Endothelial cell of umbilical vein (primary cell): ENCODE measurements at regions not wholly inside any gene's neighbourhood (a gene's known extent, or its start where the extent isn't known, plus 50 kb on each side); places are given as distances from the start of the nearest gene placed in this dataset.
A peak's percentile ranks its signal among the peaks of the same experiment; 100 is the strongest.

ENCODE experiments used
- BruUV-seq: library from RNA; stranded (reverse); fragments of 400-500 nt; replicated peaks from 2 replicates; lab custom pipeline; 2021; lab: Mats Ljungman, UMichigan
- CTCF ChIA-PET: fragments of 300-600, 350-600 bp; sonication (Branson Sonifier 250); formaldehyde crosslinking; loops from one replicate; lab custom pipeline; 2021; ENCODE audit warnings: antibody characterized with exemption, inconsistent platforms; lab: Charles Lee
- POLR2A ChIA-PET: fragments of 300-600, 350-600 bp; sonication (Branson Sonifier 250); formaldehyde crosslinking; loops from one replicate; lab custom pipeline; 2021; ENCODE audit warnings: antibody characterized with exemption, inconsistent platforms; lab: Charles Lee
- DNase-seq: peaks from one replicate; pipeline ENCODE4 v3.0.0-alpha.2; 2011; ENCODE audit warnings: low read depth, low spot score
- FAIRE-seq: peaks from 2 replicates; lab custom pipeline; 2011; peaks lifted over from hg19 to GRCh38; lab: Jason Lieb, UNC
- H2AFZ ChIP-seq: 2 replicates; pipeline ENCODE4 v1.6.0; 2012; ENCODE audit warnings: low read depth, low read length, control low read depth, inconsistent platforms
- H3K27ac ChIP-seq: 2 replicates; pipeline ENCODE4 v1.5.1; 2011; ENCODE audit warnings: low read depth, mild to moderate bottlenecking, control low read depth, low read length, moderate library complexity; ENCODE audit not compliant: insufficient read depth
- H3K27me3 ChIP-seq, 2 experiments: 2 replicates each; pipeline versions ENCODE4 v1.6.0 to v1.6.1; 2011; ENCODE audit warnings: low read length in 2 of 2, mixed read lengths in 1 of 2; ENCODE audit not compliant: control insufficient read depth in 2 of 2, insufficient read depth in 2 of 2
- H3K36me3 ChIP-seq, 2 experiments: 2 replicates in 1 of 2; 3 replicates in 1 of 2; pipeline ENCODE4 v1.5.1; 2011; ENCODE audit warnings: low read length in 2 of 2, mild to moderate bottlenecking in 1 of 2, moderate library complexity in 1 of 2; ENCODE audit not compliant: control insufficient read depth in 2 of 2, insufficient read depth in 2 of 2; ENCODE audit errors: extremely low read depth in 1 of 2
- H3K4me1 ChIP-seq: 3 replicates; pipeline ENCODE4 v1.5.1; 2011; ENCODE audit warnings: mild to moderate bottlenecking, low read length; ENCODE audit not compliant: control insufficient read depth, insufficient read depth; ENCODE audit errors: extremely low read depth
- H3K4me2 ChIP-seq: 2 replicates; pipeline ENCODE4 v1.6.1; 2011; ENCODE audit warnings: low read length, control low read depth, mixed read lengths; ENCODE audit not compliant: insufficient read depth
- H3K4me3 ChIP-seq, 3 experiments: fragments of 200-600 bp in 1 of 3; sonication (generic), shearing (Covaris generic) in 1 of 3; replicated peaks in 1 of 3; 2 replicates each; pipeline ENCODE4 v1.5.1; 2011 to 2016; ENCODE audit warnings: control low read depth in 3 of 3, low read length in 3 of 3, mild to moderate bottlenecking in 2 of 3, inconsistent platforms in 1 of 3, low read depth in 1 of 3, moderate library complexity in 1 of 3; ENCODE audit not compliant: insufficient read depth in 1 of 3
- H3K79me2 ChIP-seq: 2 replicates; pipeline ENCODE4 v1.6.0; 2012; ENCODE audit warnings: low read length, inconsistent platforms; ENCODE audit not compliant: control insufficient read depth, insufficient read depth
- H3K9ac ChIP-seq: replicated peaks from 2 replicates; pipeline ENCODE3; 2011; ENCODE audit warnings: low read length, control low read depth; ENCODE audit not compliant: insufficient read depth; ENCODE audit errors: extremely low read depth
- H3K9me1 ChIP-seq: replicated peaks from 3 replicates; pipeline ENCODE4 v1.6.0; 2011; ENCODE audit warnings: mild to moderate bottlenecking, low read length; ENCODE audit not compliant: control insufficient read depth, insufficient read depth; ENCODE audit errors: extremely low read depth
- H3K9me3 ChIP-seq: replicated peaks from 2 replicates; pipeline ENCODE4 v1.5.1; 2012; ENCODE audit warnings: low read length, inconsistent platforms; ENCODE audit not compliant: control insufficient read depth, insufficient read depth
- H4K20me1 ChIP-seq: replicated peaks from 2 replicates; pipeline ENCODE3; 2011; ENCODE audit warnings: mild to moderate bottlenecking, low read length; ENCODE audit not compliant: control insufficient read depth, insufficient read depth; ENCODE audit errors: extremely low read depth
- EZH2 ChIP-seq: IDR thresholded peaks from 2 replicates; pipeline ENCODE4 v1.6.1; 2012; ENCODE audit warnings: borderline replicate concordance, low read depth, mild to moderate bottlenecking, moderate library complexity, low read length, inconsistent platforms; ENCODE audit not compliant: severe bottlenecking
- FOS ChIP-seq: IDR thresholded peaks from 2 replicates; pipeline ENCODE4 v1.6.1; 2011; ENCODE audit warnings: mild to moderate bottlenecking, low read length, moderate library complexity, borderline replicate concordance; ENCODE audit not compliant: insufficient read depth
- GATA2 ChIP-seq: IDR thresholded peaks from 2 replicates; pipeline ENCODE4 v1.7.0; 2011; ENCODE audit warnings: low read depth, mild to moderate bottlenecking, moderate library complexity, mixed read lengths, low read length; ENCODE audit not compliant: insufficient read length, insufficient read depth
- JUN ChIP-seq: IDR thresholded peaks from 2 replicates; pipeline ENCODE4 v1.6.1; 2011; ENCODE audit warnings: borderline replicate concordance, low read depth; ENCODE audit not compliant: insufficient read length, insufficient read depth
- MYC ChIP-seq: IDR thresholded peaks from one replicate; pipeline ENCODE4 v1.6.1; 2011; ENCODE audit warnings: mild to moderate bottlenecking, low read depth, low read length
- POLR2A ChIP-seq: IDR thresholded peaks from 2 replicates; pipeline ENCODE4 v1.6.1; 2012; ENCODE audit warnings: low read depth, mild to moderate bottlenecking, control low read depth, low read length
- POLR2AphosphoS5 ChIP-seq: IDR thresholded peaks from 2 replicates; pipeline ENCODE4 v1.6.1; 2012; ENCODE audit warnings: low read depth, mild to moderate bottlenecking, control low read depth, low read length, moderate library complexity; ENCODE audit not compliant: insufficient read depth
- dilution Hi-C: fragments of 300-500 bp; cut with MboI; formaldehyde crosslinking; loops from one replicate; pipeline ENCODE4 v1.15.0; 2019; ENCODE audit warnings: low sequenced_read_pairs; ENCODE audit not compliant: extremely low pct_ligation_motif_present
- intact Hi-C: fragments of 100-400 bp; cut with micrococcal nuclease; formaldehyde crosslinking; loops from one replicate; pipeline ENCODE4 v1.10.0; 2022
- TF ChIP-seq, protein P1 (sequence below): IDR thresholded peaks from 2 replicates; pipeline ENCODE4 v1.6.1; 2011; ENCODE audit not compliant: insufficient read depth, insufficient read length
- TF ChIP-seq, protein P2 (sequence below), 2 donors: IDR thresholded peaks; 1 replicate in 1 of 2; 2 replicates in 1 of 2; pipeline ENCODE4 v1.5.1; 2011; ENCODE audit warnings: low read length in 2 of 2, mild to moderate bottlenecking in 2 of 2, moderate library complexity in 2 of 2, control low read depth in 1 of 2, inconsistent platforms in 1 of 2, low read depth in 1 of 2; ENCODE audit not compliant: insufficient read depth in 1 of 2; ENCODE audit errors: extremely low read depth in 1 of 2

DNA sequence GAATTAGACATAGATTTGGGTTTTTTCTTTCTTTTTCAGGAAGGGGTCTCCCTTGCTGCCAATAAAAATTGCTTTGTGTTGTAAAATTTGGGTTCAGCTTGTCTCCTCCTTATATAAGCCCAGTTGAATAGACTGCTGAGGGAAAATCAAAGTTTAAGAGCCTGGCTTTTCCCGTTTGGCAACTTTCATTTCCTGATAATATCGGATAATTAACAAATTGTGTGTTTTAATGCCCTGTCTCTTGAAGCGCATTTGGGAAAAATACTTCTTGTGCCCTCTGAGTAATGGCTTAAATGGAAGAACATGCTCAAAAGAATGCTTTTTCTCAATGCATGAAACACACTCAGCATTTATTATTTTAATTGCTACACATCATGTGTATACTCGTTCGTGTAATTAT is 198.0 kb upstream of the DCN start:
- H3K4me3 ChIP-seq = no peak overlapping the region
- no peak for FAIRE-seq
- DNase-seq = peak; percentile 46
- peak overlapping the region; percentile 27 for H2AFZ ChIP-seq
- dilution Hi-C loops = no loop called here
- ChIA-PET POLR2A (interaction anchor here (1.8 to 3.6 kb wide), 2 partner anchors 761 to 764 kb away, joined by 5 to 69 read pairs; partner anchors contain the start of gene BTG1), CTCF (interaction anchor here (0.9 to 3.1 kb wide), 22 partner anchors 10 to 1366 kb away, joined by 3 to 154 read pairs (median 7); partner anchors contain the start of gene BTG1)
- no peaks in the 10 kb centered on the region for H3K27me3 ChIP-seq
- no peaks in the 10 kb centered on the region for H3K79me2 ChIP-seq
- BruUV-seq = no TSS peak
- no peaks in the 10 kb centered on the region for H4K20me1 ChIP-seq
- intact Hi-C loops = loop anchor here (5.0 kb wide), 2 partner anchors 157 to 827 kb away; no protein-coding TSS in a partner anchor
- H3K9me1 ChIP-seq = no peaks in the 10 kb centered on the region
- H3K9me3 ChIP-seq = no peaks in the 10 kb centered on the region
- peak overlapping the region; percentile 86 for H3K4me2 ChIP-seq
- H3K36me3 ChIP-seq = no peaks in the 10 kb centered on the region
- H3K4me1 ChIP-seq = peaks cover 8% of the 10 kb centered on the region
- H3K9ac ChIP-seq = no peak overlapping the region
- TF ChIP-seq, protein P1, sequence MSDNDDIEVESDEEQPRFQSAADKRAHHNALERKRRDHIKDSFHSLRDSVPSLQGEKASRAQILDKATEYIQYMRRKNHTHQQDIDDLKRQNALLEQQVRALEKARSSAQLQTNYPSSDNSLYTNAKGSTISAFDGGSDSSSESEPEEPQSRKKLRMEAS = no peak
- TF ChIP-seq POLR2AphosphoS5 (no peak), MYC (no peak), JUN (no peak), GATA2 (no peak), EZH2 (no peak), FOS (no peak), POLR2A (no peak)
- TF ChIP-seq, protein P2, sequence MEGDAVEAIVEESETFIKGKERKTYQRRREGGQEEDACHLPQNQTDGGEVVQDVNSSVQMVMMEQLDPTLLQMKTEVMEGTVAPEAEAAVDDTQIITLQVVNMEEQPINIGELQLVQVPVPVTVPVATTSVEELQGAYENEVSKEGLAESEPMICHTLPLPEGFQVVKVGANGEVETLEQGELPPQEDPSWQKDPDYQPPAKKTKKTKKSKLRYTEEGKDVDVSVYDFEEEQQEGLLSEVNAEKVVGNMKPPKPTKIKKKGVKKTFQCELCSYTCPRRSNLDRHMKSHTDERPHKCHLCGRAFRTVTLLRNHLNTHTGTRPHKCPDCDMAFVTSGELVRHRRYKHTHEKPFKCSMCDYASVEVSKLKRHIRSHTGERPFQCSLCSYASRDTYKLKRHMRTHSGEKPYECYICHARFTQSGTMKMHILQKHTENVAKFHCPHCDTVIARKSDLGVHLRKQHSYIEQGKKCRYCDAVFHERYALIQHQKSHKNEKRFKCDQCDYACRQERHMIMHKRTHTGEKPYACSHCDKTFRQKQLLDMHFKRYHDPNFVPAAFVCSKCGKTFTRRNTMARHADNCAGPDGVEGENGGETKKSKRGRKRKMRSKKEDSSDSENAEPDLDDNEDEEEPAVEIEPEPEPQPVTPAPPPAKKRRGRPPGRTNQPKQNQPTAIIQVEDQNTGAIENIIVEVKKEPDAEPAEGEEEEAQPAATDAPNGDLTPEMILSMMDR (IDR thresholded peaks at IDR 0.05; ENCODE audit: extremely low read depth in 1 of 2, insufficient read depth in 1 of 2, low read depth in 1 of 2, low read length in 2 of 2) = no peak
- no peak overlapping the region for H3K27ac ChIP-seq
